K562 (cell line): ENCODE measurements at regions not wholly inside any gene's neighbourhood (a gene's known extent, or its start where the extent isn't known, plus 50 kb on each side); places are given as distances from the start of the nearest gene placed in this dataset.

ENCODE experiments used
- ATAC-seq: fragments of 200-7000 bp; cut with Tn5 transposase; 3 replicates; pipeline ENCODE4 v1.9.1; 2020; ENCODE audit warnings: moderate library complexity
- BruUV-seq: library from RNA; stranded (reverse); fragments of 400-500 nt; replicated peaks from 2 replicates; lab custom pipeline; 2021; lab: Mats Ljungman, UMichigan
- CTCF ChIA-PET: fragments of 300-600 bp; formaldehyde crosslinking; extraction: SDS; loops from one replicate; lab custom pipeline; 2021; ENCODE audit warnings: low intra/inter-chr PET ratio; lab: Yijun Ruan, JAX
- POLR2A ChIA-PET: fragments of 300-600, 350-650 bp; sonication (Branson Sonifier 250); formaldehyde crosslinking; extraction: SDS; loops from one replicate; lab custom pipeline; 2021; ENCODE audit warnings: antibody characterized with exemption, inconsistent platforms; lab: Yijun Ruan, JAX
- DNase-seq, 4 experiments: peaks; one replicate each; pipeline versions ENCODE4 v3.0.0 to v3.0.0-alpha.2; 2011 to 2018; ENCODE audit warnings: low spot score in 3 of 4, mixed read lengths in 3 of 4; ENCODE audit errors: extremely low read depth in 1 of 4
- FAIRE-seq: peaks from 2 replicates; lab custom pipeline; 2011; peaks lifted over from hg19 to GRCh38; lab: Jason Lieb, UNC
- H2AFZ ChIP-seq: 2 replicates; pipeline ENCODE4 v1.6.0; 2011; ENCODE audit warnings: low read depth, low read length, control low read depth, inconsistent platforms
- H3K27ac ChIP-seq: fragments of 200-600 bp; 3 replicates; pipeline ENCODE4 v1.8.0; 2011; ENCODE audit warnings: low read depth, mild to moderate bottlenecking, control low read depth, inconsistent platforms, low read length, moderate library complexity, mixed read lengths; ENCODE audit errors: extremely low read depth
- H3K27me3 ChIP-seq, 2 experiments: fragments of 300-600 bp in 1 of 2; 2 replicates in 1 of 2; 3 replicates in 1 of 2; pipeline versions ENCODE4 v1.6.0 to v1.8.0; 2011; ENCODE audit warnings: inconsistent platforms in 2 of 2, low read length in 2 of 2, mild to moderate bottlenecking in 1 of 2, mixed read lengths in 1 of 2, moderate library complexity in 1 of 2; ENCODE audit not compliant: control insufficient read depth in 2 of 2, insufficient read depth in 2 of 2
- H3K36me3 ChIP-seq: fragments of 300-600 bp; 3 replicates; pipeline ENCODE4 v1.8.0; 2011; ENCODE audit warnings: mild to moderate bottlenecking, low read length, inconsistent platforms; ENCODE audit not compliant: control insufficient read depth, insufficient read depth
- H3K4me1 ChIP-seq, 2 experiments: fragments of 200-600 bp in 1 of 2; replicated peaks in 1 of 2; 2 replicates in 1 of 2; 3 replicates in 1 of 2; pipeline versions ENCODE4 v1.5.1 to v1.8.0; 2011; ENCODE audit warnings: inconsistent platforms in 2 of 2, low read length in 2 of 2, mild to moderate bottlenecking in 1 of 2, mixed read lengths in 1 of 2, moderate library complexity in 1 of 2; ENCODE audit not compliant: control insufficient read depth in 2 of 2, insufficient read depth in 2 of 2
- H3K4me2 ChIP-seq: 2 replicates; pipeline ENCODE4 v1.6.1; 2011; ENCODE audit warnings: low read length, control low read depth, inconsistent platforms, mixed read lengths; ENCODE audit not compliant: insufficient read depth
- H3K4me3 ChIP-seq: fragments of 200-600 bp; sonication (generic), shearing (Covaris generic); 2 replicates; pipeline ENCODE4 v1.5.1; 2016; ENCODE audit warnings: control low read depth, inconsistent platforms
- H3K79me2 ChIP-seq: fragments of 200-600 bp; 3 replicates; pipeline ENCODE4 v1.8.0; 2011; ENCODE audit warnings: low read length, inconsistent platforms; ENCODE audit not compliant: control insufficient read depth, insufficient read depth
- H3K9ac ChIP-seq, 2 experiments: 2 replicates each; pipeline versions ENCODE4 v1.6.0 to v1.6.1; 2011; ENCODE audit warnings: low read depth in 2 of 2, low read length in 2 of 2, control low read depth in 1 of 2, inconsistent platforms in 1 of 2, mild to moderate bottlenecking in 1 of 2, mixed read lengths in 1 of 2; ENCODE audit not compliant: insufficient read depth in 1 of 2
- H3K9me1 ChIP-seq: one replicate; pipeline ENCODE4 v1.6.0; 2011; ENCODE audit warnings: inconsistent platforms, mild to moderate bottlenecking, low read length, moderate library complexity; ENCODE audit not compliant: control insufficient read depth, insufficient read depth
- H3K9me3 ChIP-seq: replicated peaks from 2 replicates; pipeline ENCODE4 v1.5.1; 2011; ENCODE audit warnings: low read depth, low read length, inconsistent platforms; ENCODE audit not compliant: control insufficient read depth, insufficient read depth
- H4K20me1 ChIP-seq: replicated peaks from 2 replicates; pipeline ENCODE4 v1.6.1; 2011; ENCODE audit warnings: low read length, inconsistent platforms, mixed read lengths; ENCODE audit not compliant: control insufficient read depth, insufficient read depth
- EWSR1 ChIP-seq: fragments of 450-650 bp; IDR thresholded peaks from 2 replicates; pipeline ENCODE4 v1.6.1; 2018; ENCODE audit warnings: borderline replicate concordance, mild to moderate bottlenecking, low read depth, moderate library complexity; ENCODE audit not compliant: partially characterized antibody
- ILK ChIP-seq: fragments of 450-650 bp; IDR thresholded peaks from 2 replicates; pipeline ENCODE4 v1.6.1; 2016; ENCODE audit warnings: missing genetic modification characterization, low read depth, mild to moderate bottlenecking, missing compliant biosample characterization, moderate library complexity, borderline replicate concordance
- KLF13 ChIP-seq: fragments of 450-650 bp; IDR thresholded peaks from 2 replicates; pipeline ENCODE4 v1.6.1; 2016; ENCODE audit warnings: missing genetic modification characterization, low read depth, mild to moderate bottlenecking, missing compliant biosample characterization, moderate library complexity, borderline replicate concordance
- MAZ ChIP-seq, 2 experiments: fragments of 450-650 bp in 1 of 2; sonication (generic) in 1 of 2; formaldehyde crosslinking; IDR thresholded peaks in 1 of 2; conservative IDR thresholded peaks in 1 of 2; 2 replicates each; pipeline versions ENCODE4 v1.4.0 to v1.5.0; 2020; ENCODE audit warnings: mild to moderate bottlenecking in 1 of 2, missing genetic modification reagents in 1 of 2
- MTF1 ChIP-seq: fragments of 250-450 bp; sonication (Bioruptor Pico); IDR thresholded peaks from 2 replicates; pipeline ENCODE4 v1.9.0; 2021; ENCODE audit warnings: moderate library complexity, mild to moderate bottlenecking, inconsistent platforms, borderline replicate concordance
- SIN3B ChIP-seq: fragments of 450-650 bp; IDR thresholded peaks from 2 replicates; pipeline ENCODE4 v1.6.1; 2017; ENCODE audit warnings: low read depth, mild to moderate bottlenecking, moderate library complexity
- TEAD1 ChIP-seq, 2 experiments: fragments of 450-650 bp in 1 of 2; sonication (generic) in 1 of 2; formaldehyde crosslinking; IDR thresholded peaks; 2 replicates each; pipeline versions ENCODE4 v1.4.0 to v1.8.0; 2020 to 2022; ENCODE audit warnings: mild to moderate bottlenecking in 2 of 2, missing genetic modification reagents in 1 of 2
- TSC22D4 ChIP-seq: fragments of 450-650 bp; IDR thresholded peaks from 2 replicates; pipeline ENCODE4 v1.6.1; 2016; ENCODE audit warnings: missing genetic modification characterization, missing biosample characterization, control low read depth
- XRCC4 ChIP-seq: IDR thresholded peaks from one replicate; pipeline ENCODE4 v1.6.1; 2011; ENCODE audit not compliant: insufficient read depth, insufficient read length; ENCODE audit errors: extremely low read depth
- ZNF23 ChIP-seq: fragments of 250-450 bp; sonication (Bioruptor Pico); IDR thresholded peaks from 2 replicates; pipeline ENCODE4 v1.4.0; 2020; ENCODE audit warnings: mild to moderate bottlenecking
- ZNF263 ChIP-seq: sonication (generic); formaldehyde crosslinking; IDR thresholded peaks from 2 replicates; pipeline ENCODE4 v1.8.0; 2022; ENCODE audit warnings: mild to moderate bottlenecking, missing genetic modification reagents, borderline replicate concordance
- WGBS: fragments of 100-300 bp; shearing (Covaris generic); methylation state at CpG from one replicate; pipeline ENCODE4 v1.1.6; 2016; ENCODE audit warnings: low coverage, mixed read lengths; ENCODE audit not compliant: insufficient coverage; ENCODE audit errors: missing lambda C conversion rate; 5-methylcytosine and 5-hydroxymethylcytosine counted together
- in situ Hi-C: fragments of 300-500 bp; cut with MboI; formaldehyde crosslinking; loops from 4 replicates; pipeline ENCODE4 v1.15.0; 2018; ENCODE audit warnings: inconsistent platforms, mixed read lengths
- intact Hi-C: fragments of 100-400 bp; cut with micrococcal nuclease; formaldehyde crosslinking; loops from 2 replicates; pipeline ENCODE4 v1.14.2; 2022
- TF ChIP-seq, protein P1 (sequence below): fragments of 450-650 bp; IDR thresholded peaks from 2 replicates; pipeline ENCODE4 v1.6.1; 2017; ENCODE audit warnings: mild to moderate bottlenecking, moderate library complexity

- Histone ChIP-seq H3K9me3 (no peaks in the 10 kb centered on the region), H3K9me1 (no peaks in the 10 kb centered on the region), H3K79me2 (no peaks in the 10 kb centered on the region), H3K27ac (no peak overlapping the region), H3K4me1 (no peaks in the 10 kb centered on the region), H2AFZ (no peak overlapping the region), H3K27me3 (no peaks in the 10 kb centered on the region), H3K9ac (no peak overlapping the region), H4K20me1 (no peaks in the 10 kb centered on the region), H3K36me3 (no peaks in the 10 kb centered on the region), H3K4me2 (no peak overlapping the region), H3K4me3 (no peak overlapping the region)
- POLR2A ChIA-PET: no interaction called here
- ATAC-seq (no peak), FAIRE-seq (no peak), DNase-seq (no peak)
- in situ Hi-C loops (no loop called here), intact Hi-C loops (no loop called here)
- CTCF ChIA-PET: no interaction called here
- no TSS peak for BruUV-seq
- WGBS: 1% methylated on average over 10 of the region's 13 CpGs
- TF ChIP-seq MTF1 (CRISPR knock-in tag) (no peak), XRCC4 (no peak), TSC22D4 (no peak), SIN3B (no peak)
Measured at GRCh38 chr1:73181190-73181540, 898.8 kb upstream of the NEGR1 start.

GRCh38 chr1:73180397-73181189 is 898.3 kb upstream of the NEGR1 start:
- ATAC-seq: no peak
- Histone ChIP-seq H3K9me1 (no peaks in the 10 kb centered on the region), H3K36me3 (no peaks in the 10 kb centered on the region), H3K9me3 (no peaks in the 10 kb centered on the region), H3K4me3 (no peak overlapping the region), H3K4me1 (no peaks in the 10 kb centered on the region), H3K27me3 (no peaks in the 10 kb centered on the region), H3K79me2 (no peaks in the 10 kb centered on the region)
- no peak for DNase-seq
- CTCF ChIA-PET: no interaction called here
- in situ Hi-C loops: no loop called here
- WGBS: 2% methylated on average over 8 of the region's 10 CpGs
- TF ChIP-seq TEAD1 (CRISPR knock-in tag; IDR thresholded peaks at IDR 0.05) (no peak), EWSR1 (no peak), ILK (tag) (no peak), ZNF23 (no peak), ZNF263 (no peak), MAZ (CRISPR knock-in tag; conservative IDR thresholded peaks at IDR 0.05 in 1 of 2, IDR thresholded peaks at IDR 0.05 in 1 of 2) (no peak), KLF13 (tag) (no peak)
- TF ChIP-seq, protein P1, sequence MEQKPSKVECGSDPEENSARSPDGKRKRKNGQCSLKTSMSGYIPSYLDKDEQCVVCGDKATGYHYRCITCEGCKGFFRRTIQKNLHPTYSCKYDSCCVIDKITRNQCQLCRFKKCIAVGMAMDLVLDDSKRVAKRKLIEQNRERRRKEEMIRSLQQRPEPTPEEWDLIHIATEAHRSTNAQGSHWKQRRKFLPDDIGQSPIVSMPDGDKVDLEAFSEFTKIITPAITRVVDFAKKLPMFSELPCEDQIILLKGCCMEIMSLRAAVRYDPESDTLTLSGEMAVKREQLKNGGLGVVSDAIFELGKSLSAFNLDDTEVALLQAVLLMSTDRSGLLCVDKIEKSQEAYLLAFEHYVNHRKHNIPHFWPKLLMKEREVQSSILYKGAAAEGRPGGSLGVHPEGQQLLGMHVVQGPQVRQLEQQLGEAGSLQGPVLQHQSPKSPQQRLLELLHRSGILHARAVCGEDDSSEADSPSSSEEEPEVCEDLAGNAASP: no peak
- TF ChIP-seq, all 486 proteins: peak for 0
- Histone ChIP-seq H4K20me1 (no peaks in the 10 kb centered on the region), H2AFZ (no peak overlapping the region), H3K9ac (no peak overlapping the region), H3K27ac (no peak overlapping the region), H3K4me2 (no peak overlapping the region)
- intact Hi-C loops: no loop called here
- no peak for FAIRE-seq
- POLR2A ChIA-PET: no interaction called here
- BruUV-seq: no TSS peak
